ENCODE measurements at regions not wholly inside any gene's neighbourhood (a gene's known extent, or its start where the extent isn't known, plus 50 kb on each side); places are given as distances from the start of the nearest gene placed in this dataset.
"Not testable (repeated sequence)": the region's sequence is repeated elsewhere in the genome, so short reads cannot be mapped to it uniquely, and the experiment has no call there.

GRCh38 chr20:48411919-48412522 lies 415.8 kb downstream of the PREX1 start:
- DNase-seq (ENCODE audit: insufficient read length, low spot score) (no peak), FAIRE-seq (no peak)

- no peak for DNase-seq (ENCODE audit: insufficient read length, low spot score)
- no peak for FAIRE-seq
These were observed 416.6 kb downstream of the PREX1 start for GRCh38 chr20:48411245-48411644.

GRCh38 chr20:48409055-48409615 lies 418.7 kb downstream of the PREX1 start:
- DNase-seq (ENCODE audit: insufficient read length, low spot score) (no peak), FAIRE-seq (no peak)

GRCh38 chr20:48407710-48408109 lies 420.1 kb downstream of the PREX1 start:
- DNase-seq (ENCODE audit: insufficient read length, low spot score) = no peak
- FAIRE-seq = no peak

GRCh38 chr20:48406912-48407340 lies 420.9 kb downstream of the PREX1 start:
- FAIRE-seq = no peak
- DNase-seq (ENCODE audit: insufficient read length, low spot score) = no peak

GRCh38 chr20:48406498-48406897 lies 421.3 kb downstream of the PREX1 start:
- no peak for DNase-seq (ENCODE audit: insufficient read length, low spot score)
- FAIRE-seq = peak; percentile 54

GRCh38 chr20:48405909-48406308 lies 421.9 kb downstream of the PREX1 start:
- no peak for DNase-seq (ENCODE audit: insufficient read length, low spot score)
- FAIRE-seq = no peak

GRCh38 chr20:48404598-48404997 lies 423.2 kb downstream of the PREX1 start:
- FAIRE-seq (no peak), DNase-seq (ENCODE audit: insufficient read length, low spot score) (no peak)

- FAIRE-seq = peak; percentile 4
These were observed 424.5 kb downstream of the PREX1 start for GRCh38 chr20:48403167-48403761.

GRCh38 chr20:48401359-48401758 lies 426.4 kb downstream of the PREX1 start:
- FAIRE-seq (no peak), DNase-seq (ENCODE audit: insufficient read length, low spot score) (no peak)

More at GRCh38 chr20:48403167-48403761, 424.5 kb downstream of the PREX1 start:
- no peak for DNase-seq (ENCODE audit: insufficient read length, low spot score)

GRCh38 chr20:48400009-48400408 lies 427.8 kb downstream of the PREX1 start:
- DNase-seq (ENCODE audit: insufficient read length, low spot score) (no peak), FAIRE-seq (no peak)

- FAIRE-seq (no peak), DNase-seq (ENCODE audit: insufficient read length, low spot score) (no peak)
These were observed 429.0 kb downstream of the PREX1 start for GRCh38 chr20:48398506-48399449.

- FAIRE-seq = peak; percentile 90
- not testable (repeated sequence) for DNase-seq (ENCODE audit: insufficient read length, low spot score)
These were observed 430.6 kb downstream of the PREX1 start for GRCh38 chr20:48396981-48397861.

GRCh38 chr20:48395816-48396546 lies 431.8 kb downstream of the PREX1 start:
- DNase-seq (ENCODE audit: insufficient read length, low spot score) (no peak), FAIRE-seq (no peak)

GRCh38 chr20:48394415-48395081 lies 433.3 kb downstream of the PREX1 start:
- DNase-seq (ENCODE audit: insufficient read length, low spot score) (no peak), FAIRE-seq (no peak)

- FAIRE-seq (no peak), DNase-seq (ENCODE audit: insufficient read length, low spot score) (no peak)
These were observed 434.0 kb downstream of the PREX1 start for GRCh38 chr20:48393737-48394314.

GRCh38 chr20:48393311-48393685 lies 434.5 kb downstream of the PREX1 start:
- no peak for DNase-seq (ENCODE audit: insufficient read length, low spot score)
- FAIRE-seq = no peak

GRCh38 chr20:48392407-48393310 lies 435.1 kb downstream of the PREX1 start:
- FAIRE-seq (no peak), DNase-seq (ENCODE audit: insufficient read length, low spot score) (no peak)
